SK-N-SH (cell line): ENCODE measurements at regions not wholly inside any gene's neighbourhood (a gene's known extent, or its start where the extent isn't known, plus 50 kb on each side); places are given as distances from the start of the nearest gene placed in this dataset.
A peak's percentile ranks its signal among the peaks of the same experiment; 100 is the strongest.

Source experiments
- CTCF ChIA-PET: fragments of 300-600, 350-600 bp; formaldehyde crosslinking; extraction: SDS; loops from one replicate; lab custom pipeline; 2021; lab: Yijun Ruan, JAX
- POLR2A ChIA-PET: fragments of 350-600 bp; sonication (Branson Sonifier 250); formaldehyde crosslinking; extraction: SDS; loops from one replicate; lab custom pipeline; 2020; ENCODE audit warnings: antibody characterized with exemption, inconsistent platforms; lab: Yijun Ruan, JAX
- DNase-seq: peaks from one replicate; pipeline ENCODE4 v3.0.0; 2012
- H2AFZ ChIP-seq: fragments of 200-600 bp; sonication (generic); 2 replicates; pipeline ENCODE4 v1.8.1; 2016; ENCODE audit warnings: antibody characterized with exemption, mild to moderate bottlenecking, low read depth
- H3F3A ChIP-seq: fragments of 200-600 bp; sonication (generic); replicated peaks from 2 replicates; pipeline ENCODE3; 2016; ENCODE audit warnings: antibody characterized with exemption, mild to moderate bottlenecking; ENCODE audit not compliant: insufficient read depth
- H3K27ac ChIP-seq, 2 experiments: fragments of 200-500 bp in 1 of 2; fragments of 200-600 bp in 1 of 2; sonication (Bioruptor generic) in 1 of 2; sonication (generic), shearing (Covaris generic) in 1 of 2; 2 replicates each; pipeline versions ENCODE4 v1.5.1 to v1.6.1; 2014 to 2016; ENCODE audit warnings: low read depth in 2 of 2, inconsistent platforms in 1 of 2, low read length in 1 of 2, mild to moderate bottlenecking in 1 of 2, mixed read lengths in 1 of 2
- H3K27me3 ChIP-seq: fragments of 200-600 bp; sonication (generic), shearing (Covaris generic); 2 replicates; pipeline ENCODE4 v1.6.1; 2016; ENCODE audit warnings: mixed run types; ENCODE audit not compliant: insufficient read depth
- H3K36me3 ChIP-seq, 2 experiments: fragments of 200-500 bp in 1 of 2; fragments of 200-600 bp in 1 of 2; sonication (Bioruptor generic) in 1 of 2; sonication (generic) in 1 of 2; replicated peaks in 1 of 2; 2 replicates each; pipeline versions ENCODE3 to v1.5.1; 2014 to 2016; ENCODE audit warnings: low read length in 1 of 2, mild to moderate bottlenecking in 1 of 2; ENCODE audit not compliant: insufficient read depth in 2 of 2, control insufficient read depth in 1 of 2
- H3K4me1 ChIP-seq, 2 experiments: fragments of 200-500 bp in 1 of 2; fragments of 200-600 bp in 1 of 2; sonication (Bioruptor generic) in 1 of 2; sonication (generic), shearing (Covaris generic) in 1 of 2; 2 replicates each; pipeline versions ENCODE4 v1.5.1 to v1.6.1; 2014 to 2016; ENCODE audit warnings: low read depth in 1 of 2, low read length in 1 of 2, mixed run types in 1 of 2; ENCODE audit not compliant: insufficient read depth in 2 of 2, control insufficient read depth in 1 of 2
- H3K4me2 ChIP-seq: fragments of 200-600 bp; sonication (generic), shearing (Covaris generic); 2 replicates; pipeline ENCODE4 v1.6.1; 2017; ENCODE audit warnings: mixed run types
- H3K4me3 ChIP-seq, 2 experiments: fragments of 200-500 bp in 1 of 2; fragments of 200-600 bp in 1 of 2; sonication (Bioruptor generic) in 1 of 2; sonication (generic), shearing (Covaris generic) in 1 of 2; 2 replicates each; pipeline versions ENCODE4 v1.5.1 to v1.8.1; 2014 to 2016; ENCODE audit warnings: low read depth in 2 of 2, inconsistent platforms in 1 of 2, low read length in 1 of 2, mild to moderate bottlenecking in 1 of 2, mixed read lengths in 1 of 2, moderate library complexity in 1 of 2
- H3K79me2 ChIP-seq: fragments of 200-600 bp; sonication (generic); 2 replicates; pipeline ENCODE4 v1.8.1; 2017; ENCODE audit warnings: mild to moderate bottlenecking; ENCODE audit not compliant: insufficient read depth
- H3K9ac ChIP-seq: fragments of 200-600 bp; sonication (generic); 2 replicates; pipeline ENCODE4 v1.6.1; 2017; ENCODE audit warnings: mixed run types
- H3K9me2 ChIP-seq: fragments of 200-600 bp; sonication (generic); 2 replicates; pipeline ENCODE4 v1.6.1; 2017; ENCODE audit warnings: mixed run types
- H3K9me3 ChIP-seq: fragments of 200-600 bp; sonication (generic); 2 replicates; pipeline ENCODE4 v1.6.1; 2017; ENCODE audit warnings: mixed run types, mild to moderate bottlenecking, moderate library complexity
- H4K20me1 ChIP-seq: fragments of 200-600 bp; sonication (generic); 2 replicates; pipeline ENCODE4 v1.6.1; 2017; ENCODE audit warnings: mild to moderate bottlenecking, mixed run types; ENCODE audit not compliant: insufficient read depth
- CHD2 ChIP-seq: fragments of 150-350 bp; IDR thresholded peaks from 2 replicates; pipeline ENCODE4 v1.6.1; 2018; ENCODE audit warnings: low read length; ENCODE audit not compliant: partially characterized antibody
- CTCF ChIP-seq: fragments of 200-600 bp; sonication (generic); IDR thresholded peaks from 2 replicates; pipeline ENCODE4 v1.6.1; 2017; ENCODE audit warnings: antibody characterized with exemption, mild to moderate bottlenecking, moderate library complexity
- IRF3 ChIP-seq: fragments of 150-350 bp; IDR thresholded peaks from 2 replicates; pipeline ENCODE4 v1.6.1; 2016; ENCODE audit warnings: mild to moderate bottlenecking, low read depth, low read length
- MAX ChIP-seq: IDR thresholded peaks from 2 replicates; pipeline ENCODE4 v1.4.0; 2012; ENCODE audit warnings: low read depth
- NRF1 ChIP-seq: IDR thresholded peaks from 2 replicates; pipeline ENCODE4 v1.6.1; 2012; ENCODE audit warnings: low read depth, mild to moderate bottlenecking, low read length
- RXRA ChIP-seq: IDR thresholded peaks from 2 replicates; pipeline ENCODE4 v1.4.0; 2012; ENCODE audit warnings: low read depth, mild to moderate bottlenecking, borderline replicate concordance
- USF2 ChIP-seq: fragments of 150-350 bp; IDR thresholded peaks from 2 replicates; pipeline ENCODE4 v1.6.1; 2017; ENCODE audit warnings: antibody characterized with exemption, low read length, low read depth, borderline replicate concordance
- WGBS: methylation state at CpG from one replicate; pipeline ENCODE4 v1.1.6; 2017; ENCODE audit warnings: low lambda C conversion rate; 5-methylcytosine and 5-hydroxymethylcytosine counted together

DNA sequence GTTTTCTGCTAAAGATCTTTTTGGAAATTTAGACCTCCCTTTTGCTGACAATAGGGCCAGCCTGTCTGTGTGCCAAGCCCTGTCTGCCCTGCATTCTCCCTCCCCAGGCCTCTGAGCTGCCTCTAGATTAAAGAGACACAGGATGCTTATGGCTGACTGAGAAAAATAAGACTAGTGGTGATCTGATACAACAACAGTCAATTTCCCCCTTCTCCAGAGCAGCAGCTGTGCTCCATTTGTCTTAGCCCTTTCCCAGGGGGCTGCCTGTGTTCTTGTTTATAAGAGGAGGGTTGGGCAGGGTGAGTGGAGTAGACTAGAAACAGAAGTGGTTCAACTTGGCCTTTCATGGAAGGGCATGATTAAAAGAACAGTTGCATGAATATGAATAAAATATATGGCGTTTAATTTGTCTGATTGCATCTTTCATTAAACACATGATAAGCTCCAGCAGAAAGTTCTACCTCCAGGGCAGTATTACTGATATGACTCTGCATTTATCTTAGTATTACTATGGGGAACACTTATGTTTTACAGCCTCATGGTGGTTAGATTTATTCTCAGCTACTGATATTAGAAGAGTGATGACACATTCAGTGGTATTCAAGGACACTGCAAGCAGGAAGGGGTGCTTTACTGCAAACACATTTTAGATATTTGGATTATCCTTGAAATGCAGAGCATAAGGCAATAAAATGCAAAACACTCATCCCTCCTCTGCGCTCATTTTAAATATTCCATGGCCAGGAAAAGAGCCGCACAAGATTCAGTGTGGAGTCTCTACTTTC lies 150.2 kb upstream of the CLEC14A start:
- Histone ChIP-seq H3K9ac (no peak overlapping the region), H3K4me1 (peaks cover 0 to 18% of the 10 kb centered on the region in 2 experiments; a peak in 1 of 4 replicates), H3K4me2 (peak overlapping the region; percentile 47)

GRCh38 chr14:38404616-38405015 lies 148.7 kb upstream of the CLEC14A start:
- DNase-seq, result no peak
- H2AFZ ChIP-seq, result no peak overlapping the region
- H3K4me1 ChIP-seq, result peaks cover 0 to 18% of the 10 kb centered on the region in 2 experiments; a peak in 1 of 4 replicates
- H3F3A ChIP-seq, result peaks cover 34% of the 10 kb centered on the region
- no peak overlapping the region for H3K4me3 ChIP-seq
- POLR2A ChIA-PET, result no interaction called here
- no peaks in the 10 kb centered on the region for H3K9me2 ChIP-seq
- CTCF ChIA-PET, result interaction anchor here (1.2 kb wide), 1 partner anchor 9 kb away, joined by 3 read pairs; no protein-coding TSS in a partner anchor
- no peaks in the 10 kb centered on the region for H3K9me3 ChIP-seq
- H3K79me2 ChIP-seq, result no peaks in the 10 kb centered on the region
- peak overlapping the region; percentile 34; the same call in 1 of the 2 replicates for H3K9ac ChIP-seq
- peak overlapping the region in 1 of 2 experiments; percentile 89; a peak in 3 of 4 replicates for H3K27ac ChIP-seq
- H3K36me3 ChIP-seq, result no peaks in the 10 kb centered on the region
- H3K27me3 ChIP-seq, result no peaks in the 10 kb centered on the region
- peak overlapping the region; percentile 37 for H3K4me2 ChIP-seq
- 0% methylated on average over 2 of the region's 2 CpGs for WGBS
- H4K20me1 ChIP-seq, result no peaks in the 10 kb centered on the region
- TF ChIP-seq NRF1 (no peak), CHD2 (no peak), MAX (no peak), IRF3 (no peak), RXRA (no peak)
- TF ChIP-seq, all 33 proteins: peak for 0

More for the DNA sequence above, 150.2 kb upstream of the CLEC14A start:
- no peak for DNase-seq
- Histone ChIP-seq H3K9me2 (no peaks in the 10 kb centered on the region), H3K27ac (peak overlapping the region in 1 of 2 experiments; percentile 89; a peak in 2 of 4 replicates), H3K4me3 (no peak overlapping the region), H3K79me2 (no peaks in the 10 kb centered on the region), H3K9me3 (no peaks in the 10 kb centered on the region), H2AFZ (peak overlapping the region; percentile 72), H3K36me3 (no peaks in the 10 kb centered on the region), H3K27me3 (no peaks in the 10 kb centered on the region), H3F3A (peaks cover 34% of the 10 kb centered on the region), H4K20me1 (no peaks in the 10 kb centered on the region)
- WGBS, result 18% methylated on average over 3 of the region's 3 CpGs
- ChIA-PET CTCF (no interaction called here), POLR2A (no interaction called here)
- TF ChIP-seq CHD2 (no peak), CTCF (peak; percentile 19), USF2 (no peak)
